HCT116 (cell line): ENCODE measurements at regions not wholly inside any gene's neighbourhood (a gene's known extent, or its start where the extent isn't known, plus 50 kb on each side); places are given as distances from the start of the nearest gene placed in this dataset.
A peak's percentile ranks its signal among the peaks of the same experiment; 100 is the strongest.

Experiments used
- ATAC-seq: fragments of 200-7000 bp; cut with Tn5 transposase; 2 replicates; pipeline ENCODE4 v1.9.1; 2020; ENCODE audit warnings: mild to moderate bottlenecking, moderate library complexity
- BruUV-seq: library from RNA; stranded (reverse); fragments of 400-500 nt; replicated peaks from 2 replicates; lab custom pipeline; 2021; lab: Mats Ljungman, UMichigan
- CTCF ChIA-PET: fragments of 300-600 bp; sonication (Branson Sonifier 250); formaldehyde crosslinking; loops from one replicate; lab custom pipeline; 2021; ENCODE audit warnings: antibody characterized with exemption; lab: Charles Lee
- POLR2A ChIA-PET: fragments of 300-600, 350-600 bp; sonication (Branson Sonifier 250); formaldehyde crosslinking; loops from one replicate; lab custom pipeline; 2021; ENCODE audit warnings: antibody characterized with exemption; lab: Charles Lee
- RAD21 ChIA-PET, 2 experiments: fragments of 300-600 bp; sonication (Branson Sonifier 250); formaldehyde crosslinking; loops; one replicate each; lab custom pipeline; 2023; ENCODE audit warnings: low total read pairs in 2 of 2; ENCODE audit not compliant: uncharacterized antibody in 2 of 2, unreplicated experiment in 2 of 2, low non-redundant PET in 1 of 2; lab: Charles Lee
- DNase-seq: peaks from one replicate; pipeline ENCODE4 v3.0.0-alpha.2; 2010; ENCODE audit warnings: low read depth, low spot score
- H2AFZ ChIP-seq: fragments of 200-600 bp; shearing (Covaris generic), sonication (generic); 2 replicates; pipeline ENCODE4 v1.6.1; 2017; ENCODE audit warnings: low read depth, mixed run types, mixed read lengths, antibody characterized with exemption, low read length; ENCODE audit not compliant: poor library complexity, severe bottlenecking
- H3K27ac ChIP-seq: 2 replicates; pipeline ENCODE4 v1.5.1; 2012; ENCODE audit warnings: low read depth, low read length
- H3K27me3 ChIP-seq: fragments of 200-600 bp; sonication (generic); 2 replicates; pipeline ENCODE4 v1.6.1; 2016; ENCODE audit warnings: mixed run types, low read length, mixed read lengths; ENCODE audit not compliant: insufficient read depth
- H3K36me3 ChIP-seq, 2 experiments: fragments of 200-500 bp in 1 of 2; fragments of 200-600 bp in 1 of 2; sonication (Bioruptor generic) in 1 of 2; sonication (generic) in 1 of 2; 2 replicates each; pipeline versions ENCODE4 v1.5.1 to v1.6.1; 2014 to 2016; ENCODE audit warnings: low read length in 2 of 2, inconsistent platforms in 1 of 2, mixed read lengths in 1 of 2, mixed run types in 1 of 2; ENCODE audit not compliant: insufficient read depth in 2 of 2, control insufficient read depth in 1 of 2
- H3K4me1 ChIP-seq, 2 experiments: fragments of 200-600 bp in 1 of 2; sonication (generic) in 1 of 2; 2 replicates each; pipeline versions ENCODE4 v1.5.1 to v1.6.1; 2012 to 2017; ENCODE audit warnings: low read length in 2 of 2, inconsistent platforms in 1 of 2, mild to moderate bottlenecking in 1 of 2, mixed read lengths in 1 of 2, mixed run types in 1 of 2, moderate library complexity in 1 of 2; ENCODE audit not compliant: insufficient read depth in 2 of 2, control insufficient read depth in 1 of 2
- H3K4me2 ChIP-seq: fragments of 200-600 bp; sonication (generic); 2 replicates; pipeline ENCODE4 v1.6.1; 2017; ENCODE audit warnings: mixed run types, low read length, mixed read lengths
- H3K4me3 ChIP-seq, 2 experiments: fragments of 200-600 bp in 1 of 2; sonication (generic) in 1 of 2; replicated peaks in 1 of 2; 2 replicates each; pipeline ENCODE4 v1.5.1; 2011 to 2016; ENCODE audit warnings: low read length in 2 of 2, control low read depth in 1 of 2, low read depth in 1 of 2, mild to moderate bottlenecking in 1 of 2, mixed read lengths in 1 of 2, mixed run types in 1 of 2
- H3K79me2 ChIP-seq: fragments of 200-600 bp; sonication (generic); 2 replicates; pipeline ENCODE4 v1.6.1; 2017; ENCODE audit warnings: mild to moderate bottlenecking, mixed run types, low read length, moderate library complexity, mixed read lengths; ENCODE audit not compliant: insufficient read depth
- H3K9ac ChIP-seq: fragments of 200-600 bp; sonication (generic); 2 replicates; pipeline ENCODE4 v1.6.1; 2016; ENCODE audit warnings: low read length, mixed read lengths
- H3K9me2 ChIP-seq: fragments of 200-600 bp; sonication (generic), shearing (Covaris generic); 2 replicates; pipeline ENCODE4 v1.6.1; 2017; ENCODE audit warnings: mixed run types, mild to moderate bottlenecking, moderate library complexity; ENCODE audit not compliant: insufficient read depth
- H3K9me3 ChIP-seq, 2 experiments: fragments of 200-500 bp in 1 of 2; fragments of 200-600 bp in 1 of 2; sonication (Bioruptor generic) in 1 of 2; sonication (generic) in 1 of 2; 2 replicates each; pipeline ENCODE4 v1.6.1; 2014 to 2017; ENCODE audit warnings: low read length in 2 of 2, mixed read lengths in 2 of 2, inconsistent platforms in 1 of 2, low read depth in 1 of 2, mild to moderate bottlenecking in 1 of 2, mixed run types in 1 of 2, moderate library complexity in 1 of 2; ENCODE audit not compliant: control insufficient read depth in 1 of 2, insufficient read depth in 1 of 2
- H4K20me1 ChIP-seq: fragments of 200-600 bp; sonication (generic), shearing (Covaris generic); 2 replicates; pipeline ENCODE4 v1.6.1; 2017; ENCODE audit warnings: mixed run types, mild to moderate bottlenecking, moderate library complexity; ENCODE audit not compliant: insufficient read depth
- CBX3 ChIP-seq: IDR thresholded peaks from 2 replicates; pipeline ENCODE4 v1.6.1; 2012; ENCODE audit warnings: low read depth
- CTCF ChIP-seq, 3 experiments: fragments of 200-600 bp in 1 of 3; sonication (generic) in 1 of 3; IDR thresholded peaks in 2 of 3; conservative IDR thresholded peaks in 1 of 3; 2 replicates each; pipeline ENCODE4 v1.5.1; 2012 to 2017; ENCODE audit warnings: low read depth in 2 of 3, low read length in 2 of 3, antibody characterized with exemption in 1 of 3, borderline replicate concordance in 1 of 3, control low read depth in 1 of 3, mild to moderate bottlenecking in 1 of 3, mixed read lengths in 1 of 3, mixed run types in 1 of 3, moderate library complexity in 1 of 3; ENCODE audit not compliant: insufficient read depth in 1 of 3
- EGR1 ChIP-seq: IDR thresholded peaks from 2 replicates; pipeline ENCODE4 v1.6.1; 2012; ENCODE audit warnings: low read depth
- POLR2A ChIP-seq: IDR thresholded peaks from 2 replicates; pipeline ENCODE4 v1.7.0; 2011; ENCODE audit warnings: borderline replicate concordance; ENCODE audit not compliant: insufficient read depth, insufficient read length; ENCODE audit errors: extremely low read depth
- SP1 ChIP-seq: IDR thresholded peaks from 2 replicates; pipeline ENCODE4 v1.6.1; 2012; ENCODE audit warnings: low read depth
- SRF ChIP-seq: IDR thresholded peaks from 2 replicates; pipeline ENCODE4 v1.6.1; 2012; ENCODE audit warnings: low read depth
- intact Hi-C: fragments of 100-400 bp; cut with micrococcal nuclease; formaldehyde crosslinking; loops from 2 replicates; pipeline ENCODE4 v1.10.0; 2022

- TF ChIP-seq EGR1 (no peak), POLR2A (no peak)
Observed at GRCh38 chr10:45152726-45153125, 152.0 kb downstream of the ZNF22 start (continued).

GRCh38 chr10:45154502-45154901, 153.8 kb downstream of the ZNF22 start:
- ATAC-seq = no peak
- intact Hi-C loops = no loop called here
- H3K36me3 ChIP-seq = no peaks in the 10 kb centered on the region
- H3K4me1 ChIP-seq = no peaks in the 10 kb centered on the region
- no peak overlapping the region for H2AFZ ChIP-seq
- no peaks in the 10 kb centered on the region for H4K20me1 ChIP-seq
- no peak overlapping the region for H3K27ac ChIP-seq
- H3K4me3 ChIP-seq = no peak overlapping the region
- no peaks in the 10 kb centered on the region for H3K79me2 ChIP-seq
- POLR2A ChIA-PET = no interaction called here
- H3K9me3 ChIP-seq = no peaks in the 10 kb centered on the region
- CTCF ChIA-PET = no interaction called here
- H3K9ac ChIP-seq = no peak overlapping the region
- no TSS peak for BruUV-seq
- H3K4me2 ChIP-seq = no peak overlapping the region
- RAD21 ChIA-PET = no interaction called here
- no peak for DNase-seq
- H3K27me3 ChIP-seq = no peaks in the 10 kb centered on the region
- no peak for TF ChIP-seq CTCF (IDR thresholded peaks at IDR 0.05 in 2 of 3, conservative IDR thresholded peaks at IDR 0.05 in 1 of 3; ENCODE audit: borderline replicate concordance in 1 of 3, insufficient read depth in 1 of 3, low read depth in 2 of 3, low read length in 2 of 3)
- TF ChIP-seq SP1 = no peak
- no peak for TF ChIP-seq SRF
- no peaks in the 10 kb centered on the region for H3K9me2 ChIP-seq

- ChIA-PET CTCF (no interaction called here), RAD21 (no interaction called here), POLR2A (no interaction called here)
- Histone ChIP-seq H4K20me1 (no peaks in the 10 kb centered on the region), H3K4me3 (no peak overlapping the region), H3K4me2 (no peak overlapping the region), H3K36me3 (no peaks in the 10 kb centered on the region), H3K9me2 (no peaks in the 10 kb centered on the region), H3K9me3 (no peaks in the 10 kb centered on the region), H2AFZ (no peak overlapping the region), H3K79me2 (no peaks in the 10 kb centered on the region), H3K27me3 (0 out of 2 replicates have a peak, but pooled peaks cover under 1% of the 10 kb centered on the region), H3K9ac (no peak overlapping the region), H3K4me1 (no peaks in the 10 kb centered on the region), H3K27ac (no peak overlapping the region)
- intact Hi-C loops = no loop called here
- ATAC-seq (peak; percentile 83), DNase-seq (no peak)
- BruUV-seq = no TSS peak
- peak in 2 of 3 experiments; percentile 25 to 32; a peak in 3 of 6 replicates for TF ChIP-seq CTCF (IDR thresholded peaks at IDR 0.05 in 2 of 3, conservative IDR thresholded peaks at IDR 0.05 in 1 of 3; ENCODE audit: borderline replicate concordance in 1 of 3, insufficient read depth in 1 of 3, low read depth in 2 of 3, low read length in 2 of 3)
- TF ChIP-seq CBX3 = no peak
Observed at GRCh38 chr10:45155784-45156183, 155.1 kb downstream of the ZNF22 start.
